ENCODE measurements at regions not wholly inside any gene's neighbourhood (a gene's known extent, or its start where the extent isn't known, plus 50 kb on each side); places are given as distances from the start of the nearest gene placed in this dataset.

GRCh38 chr11:80559942-80560341, 1119.1 kb upstream of the TENM4 start:
- Mint-ChIP-seq H3K9me3 (peaks cover 4% of the 10 kb centered on the region), H3K36me3 (ENCODE audit: low read depth) (no peaks in the 10 kb centered on the region), H3K4me3 (no peak overlapping the region), H3K27me3 (no peaks in the 10 kb centered on the region), H3K27ac (no peak overlapping the region), H3K4me1 (ENCODE audit: low read depth) (no peaks in the 10 kb centered on the region)
- ATAC-seq (ENCODE audit: poor library complexity) (no peak), DNase-seq (no peak)
- no peak for TF ChIP-seq CTCF (IDR thresholded peaks at IDR 0.05)
- POLR2A ChIA-PET, result no interaction called here
- Histone ChIP-seq H3K36me3 (ENCODE audit: insufficient read depth, low read length) (no peaks in the 10 kb centered on the region), H3K9me3 (ENCODE audit: control insufficient read depth in 1 of 2, insufficient read depth in 1 of 2, low read length in 2 of 2) (no peaks in the 10 kb centered on the region), H3K4me1 (ENCODE audit: insufficient read depth, low read length) (no peaks in the 10 kb centered on the region), H3K27me3 (ENCODE audit: control insufficient read depth in 1 of 2, insufficient read depth in 2 of 2, low read length in 2 of 2) (no peaks in the 10 kb centered on the region), H3K27ac (ENCODE audit: low read depth in 1 of 2, low read length in 2 of 2) (no peak overlapping the region), H3K4me3 (ENCODE audit: low read length) (no peak overlapping the region)
- CTCF ChIA-PET, result no interaction called here
- intact Hi-C loops (cut with DNase I, micrococcal nuclease), result no loop called here

GRCh38 chr11:80553565-80553964, 1112.7 kb upstream of the TENM4 start:
- CTCF ChIA-PET, result no interaction called here
- no peak for TF ChIP-seq CTCF (IDR thresholded peaks at IDR 0.05)

GRCh38 chr11:80542704-80543103, 1101.9 kb upstream of the TENM4 start:
- H3K4me3 Mint-ChIP-seq, result no peak overlapping the region
- no peaks in the 10 kb centered on the region for H3K36me3 Mint-ChIP-seq (ENCODE audit: low read depth)
- no peak overlapping the region for H3K27ac ChIP-seq (ENCODE audit: low read depth in 1 of 2, low read length in 2 of 2)
- no peak for TF ChIP-seq CTCF (IDR thresholded peaks at IDR 0.05)
- H3K27ac Mint-ChIP-seq, result no peak overlapping the region
- DNase-seq (no peak), ATAC-seq (ENCODE audit: poor library complexity) (no peak)
- no peaks in the 10 kb centered on the region for H3K36me3 ChIP-seq (ENCODE audit: insufficient read depth, low read length)
- ChIA-PET CTCF (no interaction called here), POLR2A (no interaction called here)
- intact Hi-C loops (cut with DNase I, micrococcal nuclease), result no loop called here
- H3K9me3 Mint-ChIP-seq, result peaks cover 16% of the 10 kb centered on the region
- H3K4me1 ChIP-seq (ENCODE audit: insufficient read depth, low read length), result no peaks in the 10 kb centered on the region
- no peak overlapping the region for H3K4me3 ChIP-seq (ENCODE audit: low read length)
- no peaks in the 10 kb centered on the region for H3K4me1 Mint-ChIP-seq (ENCODE audit: low read depth)
- H3K9me3 ChIP-seq (ENCODE audit: control insufficient read depth in 1 of 2, insufficient read depth in 1 of 2, low read length in 2 of 2), result peaks cover 0 to 6% of the 10 kb centered on the region in 2 experiments
- H3K27me3 Mint-ChIP-seq, result no peaks in the 10 kb centered on the region
- H3K27me3 ChIP-seq (ENCODE audit: control insufficient read depth in 1 of 2, insufficient read depth in 2 of 2, low read length in 2 of 2), result no peaks in the 10 kb centered on the region

More at GRCh38 chr11:80553565-80553964, 1112.7 kb upstream of the TENM4 start:
- peaks cover 9% of the 10 kb centered on the region for H3K9me3 Mint-ChIP-seq
- H3K27me3 Mint-ChIP-seq, result no peaks in the 10 kb centered on the region
- no peaks in the 10 kb centered on the region for H3K27me3 ChIP-seq (ENCODE audit: control insufficient read depth in 1 of 2, insufficient read depth in 2 of 2, low read length in 2 of 2)
- H3K27ac Mint-ChIP-seq, result no peak overlapping the region
- H3K4me1 Mint-ChIP-seq (ENCODE audit: low read depth), result no peaks in the 10 kb centered on the region
- POLR2A ChIA-PET, result no interaction called here
- H3K27ac ChIP-seq (ENCODE audit: low read depth in 1 of 2, low read length in 2 of 2), result no peak overlapping the region
- intact Hi-C loops (cut with DNase I, micrococcal nuclease), result no loop called here
- H3K4me1 ChIP-seq (ENCODE audit: insufficient read depth, low read length), result no peaks in the 10 kb centered on the region
- no peaks in the 10 kb centered on the region for H3K36me3 ChIP-seq (ENCODE audit: insufficient read depth, low read length)
- no peak overlapping the region for H3K4me3 Mint-ChIP-seq
- no peaks in the 10 kb centered on the region for H3K9me3 ChIP-seq (ENCODE audit: control insufficient read depth in 1 of 2, insufficient read depth in 1 of 2, low read length in 2 of 2)
- no peak for DNase-seq
- no peaks in the 10 kb centered on the region for H3K36me3 Mint-ChIP-seq (ENCODE audit: low read depth)
- no peak for ATAC-seq (ENCODE audit: poor library complexity)
- H3K4me3 ChIP-seq (ENCODE audit: low read length), result no peak overlapping the region

Data from CD4-positive, alpha-beta T cell (primary cell).